ENCODE measurements at regions not wholly inside any gene's neighbourhood (a gene's known extent, or its start where the extent isn't known, plus 50 kb on each side); places are given as distances from the start of the nearest gene placed in this dataset.

DNA sequence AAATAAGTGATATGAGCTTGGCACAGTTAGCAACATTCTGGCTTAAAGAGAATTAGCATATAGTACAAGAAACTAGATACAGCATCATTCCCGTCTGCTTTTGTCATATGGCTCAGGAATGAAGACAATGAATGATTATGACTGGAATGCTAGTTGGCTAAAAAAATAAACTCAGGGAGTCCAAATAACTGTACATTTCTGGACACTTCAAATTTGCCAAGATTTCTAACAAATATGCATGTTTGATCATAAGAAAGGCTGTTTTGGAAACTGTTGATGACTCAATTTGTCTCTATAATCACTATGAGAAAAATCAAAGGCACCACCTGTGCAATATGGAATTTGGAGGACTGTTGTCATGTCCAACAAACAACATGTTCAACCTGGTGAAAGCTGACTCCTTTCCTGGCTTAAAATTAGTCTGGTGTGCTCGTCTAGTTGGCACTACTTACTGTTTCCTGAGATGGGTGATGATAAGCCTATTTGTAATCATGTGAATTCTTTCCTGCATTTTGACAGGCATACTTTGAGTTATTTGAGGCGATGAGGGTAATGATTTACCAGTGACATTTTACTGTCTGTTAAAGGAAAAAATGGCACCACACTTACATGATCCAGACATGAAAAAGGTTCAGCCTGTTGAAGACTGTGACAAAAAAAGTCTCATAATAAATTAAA is 133.9 kb upstream of the CDH20 start:
- DNase-seq: no peak

DNA sequence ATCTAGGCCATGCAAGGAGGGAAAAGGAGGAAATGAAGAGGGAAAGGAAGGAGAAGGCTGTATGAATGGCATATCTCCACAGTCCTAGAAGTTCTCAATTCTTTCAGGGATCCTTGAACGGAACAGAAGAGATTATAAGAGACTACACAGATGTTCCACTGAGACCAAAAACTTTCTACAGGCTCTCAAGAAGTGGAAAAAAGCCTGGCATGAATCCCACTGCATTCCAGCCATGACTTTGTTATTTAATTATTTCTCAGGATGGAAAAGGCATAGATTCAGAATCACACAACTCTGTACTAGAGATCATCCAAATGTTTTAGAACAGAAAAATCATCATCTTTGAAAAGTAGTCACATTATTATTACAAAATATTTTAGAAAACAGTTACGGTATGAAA is 131.7 kb upstream of the CDH20 start:
- DNase-seq: no peak

DNA sequence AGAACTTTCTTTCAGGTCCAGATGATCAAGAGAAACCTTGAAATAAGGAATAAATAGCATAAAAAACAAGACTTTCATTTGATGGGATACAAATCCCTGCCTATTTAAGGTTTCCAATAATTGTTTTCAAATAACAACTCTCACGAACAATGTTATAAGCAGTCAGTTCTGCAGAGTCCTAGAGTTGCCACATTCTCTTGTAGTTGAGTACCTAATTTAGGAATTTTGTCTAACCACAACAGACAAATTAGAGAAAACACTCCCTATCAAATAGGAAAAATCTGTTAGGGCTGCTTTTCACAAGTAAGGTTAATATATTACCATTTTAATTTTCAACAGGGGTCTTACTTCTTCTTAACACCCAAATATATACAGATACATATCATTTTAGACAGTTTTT is 130.1 kb upstream of the CDH20 start:
- DNase-seq: no peak

DNA sequence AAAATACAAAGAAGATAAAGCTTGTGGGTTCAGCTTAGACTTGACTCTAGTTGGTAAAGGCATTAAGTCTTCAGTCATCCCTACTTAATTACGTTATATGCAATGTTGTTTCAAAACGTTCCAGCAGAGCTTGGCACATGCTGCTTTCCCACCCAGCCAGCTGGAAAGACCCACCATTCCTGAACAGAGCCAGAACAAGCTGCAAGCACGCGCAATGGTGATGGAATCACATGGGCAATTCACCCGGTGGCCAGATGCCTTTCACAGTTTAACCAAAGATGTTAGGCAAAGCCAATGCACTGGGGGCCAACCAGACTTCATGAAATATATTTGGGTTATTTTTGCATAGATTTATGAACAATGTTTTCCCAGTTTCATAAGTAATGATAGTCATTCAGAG is 123.4 kb upstream of the CDH20 start:
- DNase-seq: no peak

DNA sequence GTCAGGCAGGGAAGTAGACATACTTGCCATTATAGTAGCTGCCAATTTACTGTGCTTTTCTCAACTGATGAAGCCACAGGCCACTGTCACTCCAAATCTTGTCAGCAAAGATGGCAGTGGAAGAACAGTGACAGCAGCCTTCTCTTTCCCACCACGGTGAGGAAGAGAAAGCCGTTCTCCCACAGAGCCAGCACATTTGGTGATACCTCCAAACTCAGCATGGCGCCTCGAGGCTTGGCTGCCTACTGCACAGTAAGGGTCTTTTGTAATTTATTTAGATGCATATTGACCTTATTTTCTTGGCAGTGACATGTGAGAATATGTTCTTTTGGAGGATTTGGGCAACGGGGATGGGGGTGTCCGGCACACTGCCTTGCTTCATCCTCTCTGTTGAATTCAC is 117.2 kb upstream of the CDH20 start:
- no peak for DNase-seq

DNA sequence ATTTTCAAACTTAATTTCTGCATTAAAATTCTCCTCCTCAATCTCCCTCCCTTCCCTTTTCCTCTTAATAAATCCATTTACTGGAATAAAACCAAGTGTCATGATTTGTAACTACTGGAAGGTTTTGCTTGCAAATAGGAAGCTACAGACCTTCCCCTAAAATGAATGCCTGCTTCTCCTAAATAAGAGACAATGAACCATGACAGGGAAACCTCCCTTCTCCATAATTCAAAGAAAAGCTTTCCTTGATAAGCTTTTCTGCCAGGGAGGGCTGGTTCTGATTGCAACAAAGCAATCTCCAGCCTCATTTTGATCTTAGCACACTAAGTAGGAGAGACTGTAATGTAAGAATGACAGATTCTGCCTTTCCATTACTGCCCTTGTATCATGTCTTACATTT is 111.0 kb upstream of the CDH20 start:
- no peak for DNase-seq

DNA sequence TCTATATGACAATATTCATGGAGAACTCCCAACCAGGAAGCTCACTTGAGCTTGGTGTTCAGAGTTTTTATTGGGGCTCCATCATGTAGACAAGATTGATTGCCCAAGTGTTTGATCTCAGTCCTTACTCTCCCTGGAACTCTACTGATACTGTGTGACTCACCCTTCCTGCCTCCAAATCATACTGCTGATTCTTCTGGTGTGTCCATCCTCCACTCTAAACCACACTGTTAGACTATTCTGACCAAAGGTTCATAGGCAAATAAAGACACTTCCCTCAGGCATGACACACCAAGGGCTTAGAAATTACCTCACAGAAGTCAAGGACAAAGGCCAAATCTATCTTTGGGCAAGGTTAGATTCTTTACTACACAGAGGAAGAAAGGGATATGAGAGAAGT is 107.9 kb upstream of the CDH20 start:
- no peak for DNase-seq

DNA sequence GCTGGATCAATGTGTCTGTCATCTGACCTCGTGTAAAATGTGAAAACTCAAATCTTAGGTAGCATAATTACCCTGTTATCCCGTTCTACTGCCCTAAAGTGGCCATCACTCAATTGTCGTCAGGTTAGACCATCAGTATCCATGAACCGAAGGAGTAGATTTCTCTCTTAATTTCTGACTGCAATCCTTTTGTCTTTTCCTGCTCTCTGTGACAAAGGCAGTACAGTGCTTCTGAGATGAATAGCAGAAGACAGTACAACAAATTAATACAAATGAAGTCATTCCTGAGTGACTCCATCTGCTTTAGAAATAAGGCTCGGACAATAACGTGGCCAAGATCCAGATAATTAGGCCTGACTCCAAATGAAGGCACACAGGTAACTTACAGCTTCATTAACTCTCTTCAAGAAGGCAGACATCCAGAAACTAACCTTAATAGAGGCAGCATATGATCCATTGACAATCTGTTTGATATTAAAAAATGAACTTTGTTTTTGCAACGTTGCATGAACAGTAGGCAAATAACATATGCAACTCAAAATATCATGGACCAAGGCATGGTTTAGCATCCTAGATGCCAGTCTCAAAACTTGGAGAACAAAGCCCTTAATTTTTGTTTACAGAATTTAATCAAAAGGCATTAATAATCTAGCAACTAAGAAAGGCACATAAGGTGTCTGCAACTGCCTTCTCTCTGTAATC is 96.7 kb upstream of the CDH20 start:
- no peak for DNase-seq

DNA sequence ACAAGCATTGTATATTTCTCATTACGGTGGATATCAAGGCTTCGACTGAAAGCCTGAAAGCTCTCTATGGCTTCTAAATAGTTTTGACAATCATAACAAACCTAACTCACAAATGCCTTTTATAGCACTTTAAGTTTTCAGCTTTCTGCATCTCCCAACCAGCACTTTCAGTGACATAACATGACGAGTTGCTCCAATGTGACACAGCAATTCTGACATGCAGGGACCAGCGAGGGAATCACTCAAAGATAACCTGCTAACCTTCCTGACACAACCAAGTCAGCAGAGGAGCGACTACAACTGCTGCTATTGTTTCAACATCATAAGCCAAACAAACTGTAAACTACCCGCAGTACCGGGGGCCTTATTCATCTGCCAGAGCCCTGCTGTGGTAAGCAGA is 95.7 kb upstream of the CDH20 start:
- DNase-seq: no peak

DNA sequence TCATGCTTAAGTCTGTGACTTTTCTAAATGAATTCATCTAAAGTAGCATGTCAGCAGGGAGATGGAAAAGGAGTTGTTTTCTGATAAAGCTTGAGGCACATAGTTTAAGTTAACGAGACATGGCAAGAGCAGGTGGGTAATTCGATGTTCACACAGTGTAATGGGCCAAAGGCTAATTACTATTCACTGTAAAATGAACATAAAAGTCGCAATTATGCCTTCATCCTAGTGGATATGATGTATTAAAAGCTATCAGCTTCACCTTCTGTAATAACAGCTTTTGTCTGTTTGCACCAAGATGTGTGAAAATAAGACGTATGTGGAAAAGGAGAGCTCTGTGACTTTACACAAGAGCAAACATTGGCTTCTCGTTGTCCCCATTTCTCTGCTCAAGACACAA is 94.2 kb upstream of the CDH20 start:
- DNase-seq: no peak

DNA sequence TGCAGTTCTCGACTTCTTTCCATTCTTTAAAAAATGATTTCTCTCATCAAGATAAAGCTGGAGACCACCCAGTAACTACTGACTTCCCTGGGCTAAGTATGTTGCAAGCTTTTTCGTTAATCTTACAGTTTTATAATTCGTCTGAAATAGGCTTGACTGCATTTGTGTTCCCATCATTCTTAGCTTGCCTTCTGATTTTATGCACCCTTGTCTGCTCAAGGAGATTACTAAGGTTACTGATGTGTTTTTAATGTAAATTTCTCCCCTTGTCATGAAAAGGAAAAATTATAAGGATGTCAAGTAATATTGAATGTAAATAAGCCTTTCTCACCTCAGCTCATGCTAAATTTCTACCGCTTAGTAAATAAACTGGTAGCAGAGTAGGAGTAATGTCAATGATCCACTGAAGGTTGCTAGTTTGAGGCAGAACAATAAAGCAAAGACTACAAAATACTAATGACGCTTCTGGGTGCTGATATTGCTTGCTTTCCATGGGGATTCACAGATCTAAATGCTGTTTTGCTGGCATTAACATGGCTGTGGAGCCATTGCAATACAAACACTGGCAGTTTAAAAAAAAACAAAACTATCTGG is 91.9 kb upstream of the CDH20 start:
- no peak for DNase-seq

DNA sequence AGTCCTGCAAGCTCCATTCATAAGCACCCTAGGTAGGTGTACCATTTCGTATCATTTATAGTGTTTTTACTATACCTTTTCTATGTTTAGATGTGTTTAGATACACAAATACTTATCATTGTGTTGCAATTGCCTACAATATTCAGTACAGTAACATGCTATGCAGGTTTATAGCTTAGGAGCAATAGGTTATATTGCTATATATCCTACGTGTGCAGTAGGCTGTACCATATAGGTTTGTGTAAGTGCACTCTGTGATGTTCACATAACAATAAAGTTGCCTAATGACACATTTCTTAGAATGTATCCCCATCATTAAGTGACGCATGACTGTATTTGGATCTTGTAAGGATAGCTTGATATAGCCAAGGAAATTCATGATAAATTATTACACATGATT is 88.6 kb upstream of the CDH20 start:
- no peak for DNase-seq

DNA sequence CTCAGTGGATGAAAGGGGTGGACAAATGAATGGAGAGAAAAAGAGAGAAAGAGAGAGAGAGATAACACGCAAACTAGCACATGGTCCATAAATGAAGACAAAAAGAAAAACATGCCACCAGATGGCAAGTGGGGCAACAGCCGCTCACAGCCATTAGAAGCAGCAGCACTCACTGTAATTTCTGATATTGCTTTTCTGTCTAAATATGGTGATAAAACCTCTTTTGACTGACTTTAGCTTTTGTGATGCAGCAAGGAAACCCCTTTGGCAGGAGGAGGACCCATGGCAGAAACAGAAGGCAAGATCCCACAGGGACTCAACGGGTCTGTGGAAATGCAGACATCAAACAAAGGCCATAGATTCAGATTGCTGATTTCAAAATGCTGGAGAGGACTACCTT is 88.0 kb upstream of the CDH20 start:
- DNase-seq: no peak

DNA sequence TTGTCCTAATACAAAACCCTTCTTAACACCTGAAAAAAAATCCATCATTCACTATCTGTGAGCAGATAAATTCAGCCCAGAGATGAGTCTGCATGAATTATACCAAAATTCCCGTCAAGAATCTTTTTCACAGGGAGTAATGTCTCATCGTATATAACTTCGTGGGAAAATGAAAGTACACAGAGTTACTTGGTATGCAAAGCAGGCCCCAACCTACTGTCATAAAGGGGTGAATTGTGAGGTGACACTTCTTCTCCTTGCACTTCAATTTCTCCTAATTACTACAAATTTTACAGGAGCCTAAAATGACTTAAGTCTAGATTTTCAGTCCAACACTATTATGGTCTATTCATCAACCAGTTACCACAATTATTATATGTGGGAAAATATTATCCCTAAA is 84.6 kb upstream of the CDH20 start:
- no peak for DNase-seq

DNA sequence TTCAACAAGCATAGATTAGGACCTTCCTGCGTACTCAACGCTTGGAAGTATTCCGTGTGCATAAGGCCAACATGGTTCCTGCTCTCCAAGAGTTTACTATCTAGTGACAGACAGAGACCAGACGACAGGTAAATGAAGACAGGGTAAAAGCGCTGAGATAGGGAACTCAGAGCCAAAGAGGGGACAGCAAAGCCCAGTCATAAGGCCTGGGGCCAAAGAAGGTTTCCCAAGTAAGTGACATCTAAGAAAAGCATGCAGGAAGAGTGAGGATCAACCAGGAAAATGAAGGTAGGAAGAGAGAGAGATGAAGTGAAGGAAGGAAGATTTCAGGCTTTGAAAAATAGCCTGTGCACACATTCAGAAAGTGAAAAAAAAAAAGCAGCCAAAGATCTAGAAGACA is 76.9 kb upstream of the CDH20 start:
- no peak for DNase-seq

DNA sequence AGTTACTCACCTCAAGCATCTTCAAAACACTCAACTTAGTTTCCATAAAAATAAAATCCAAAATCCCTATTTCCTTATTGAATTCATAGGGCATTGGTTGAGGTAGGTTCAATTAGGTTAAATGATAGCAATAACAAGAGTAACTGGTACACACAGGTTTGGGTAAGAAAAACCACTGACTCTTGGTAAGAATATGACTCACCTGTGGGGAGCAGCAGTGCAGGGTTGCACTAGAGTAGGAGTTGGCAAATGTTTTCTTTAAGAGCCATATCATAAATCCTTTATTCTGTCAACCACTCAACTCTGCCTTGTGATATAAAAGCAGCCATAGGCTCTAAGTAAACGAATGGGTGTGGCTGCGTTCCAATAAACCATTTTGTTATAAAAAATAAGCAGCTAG is 71.4 kb upstream of the CDH20 start:
- no peak for DNase-seq

DNA sequence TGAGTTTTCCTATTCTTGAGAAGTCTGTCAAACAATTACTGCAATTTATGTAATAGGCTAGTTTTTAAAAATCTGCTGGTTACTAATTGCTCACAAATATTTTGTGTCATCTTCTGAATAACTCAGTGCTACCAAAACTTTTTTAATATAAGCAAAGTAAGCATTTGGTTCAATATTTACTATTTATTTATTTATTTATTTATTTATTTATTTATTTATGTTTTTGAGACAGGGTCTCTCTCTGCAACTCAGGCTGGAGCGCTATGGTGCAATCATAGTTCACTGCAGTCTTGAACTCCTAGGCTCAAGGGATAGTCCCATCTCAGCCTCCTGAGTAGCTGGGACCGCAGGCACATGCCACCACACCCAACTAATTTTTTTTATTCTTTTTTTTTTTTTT is 60.4 kb upstream of the CDH20 start:
- no peak for DNase-seq

DNA sequence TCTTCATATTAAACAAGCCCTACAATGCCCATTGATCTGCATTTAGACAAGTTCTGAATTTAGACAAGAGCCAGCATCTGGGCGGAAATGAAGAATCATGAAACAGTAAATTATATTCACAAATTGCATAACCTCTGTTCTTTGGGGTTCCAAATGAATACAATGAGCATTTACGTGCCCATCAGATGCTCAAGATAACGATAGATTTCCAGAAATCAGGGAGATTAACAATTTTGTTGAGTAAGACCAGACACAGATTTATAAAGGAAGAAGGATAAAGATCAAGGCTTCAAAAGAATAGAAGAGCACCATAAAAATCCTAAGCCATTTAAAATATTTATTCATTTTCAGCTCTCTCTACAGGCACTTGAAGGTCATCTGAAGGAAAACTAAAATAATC is 59.7 kb upstream of the CDH20 start:
- DNase-seq: no peak

DNA sequence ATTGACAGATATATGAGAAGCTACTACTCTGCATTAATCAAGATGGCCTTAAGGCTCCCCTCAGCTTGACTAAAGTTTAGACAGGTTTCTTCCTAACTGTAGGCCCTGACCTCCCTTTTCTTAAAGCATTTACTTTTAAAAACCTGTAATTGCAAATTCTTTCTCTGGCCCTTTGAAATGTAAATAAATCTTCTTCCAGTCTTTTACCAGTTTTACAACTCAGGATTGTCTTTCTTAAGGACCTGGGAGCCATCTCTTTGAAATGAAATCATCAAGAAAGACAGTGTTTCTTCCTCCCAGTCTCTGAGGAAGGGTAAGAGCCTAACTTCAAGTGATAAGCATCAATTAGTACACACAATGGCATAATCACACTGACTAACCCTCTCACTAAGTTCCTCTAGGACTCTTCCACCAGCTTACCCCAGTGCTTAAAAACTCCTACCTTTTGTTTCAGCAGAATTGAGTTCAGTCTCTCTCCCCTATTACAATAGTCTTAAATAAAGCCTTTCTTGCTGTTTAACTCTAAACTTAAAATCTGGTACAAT is 58.7 kb upstream of the CDH20 start:
- DNase-seq: no peak

DNA sequence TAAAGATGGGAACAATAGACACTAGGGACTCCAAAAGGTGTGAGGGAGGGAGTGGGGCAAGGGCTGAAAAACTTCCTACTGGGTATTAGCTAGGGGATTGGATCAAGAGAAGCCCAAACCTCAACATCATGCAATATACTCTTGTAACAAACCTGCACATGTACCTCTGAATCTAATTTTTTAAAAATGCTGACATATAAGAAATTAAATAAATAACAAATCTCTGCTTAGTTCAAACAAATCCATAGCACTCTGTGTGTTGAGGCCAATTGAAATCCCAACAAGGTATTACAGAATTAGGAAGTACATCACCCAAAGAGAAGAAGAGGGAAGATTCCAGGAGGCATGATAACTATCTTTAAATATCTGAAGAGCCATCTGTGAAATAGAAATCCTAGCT is 55.4 kb upstream of the CDH20 start:
- DNase-seq: no peak

DNA sequence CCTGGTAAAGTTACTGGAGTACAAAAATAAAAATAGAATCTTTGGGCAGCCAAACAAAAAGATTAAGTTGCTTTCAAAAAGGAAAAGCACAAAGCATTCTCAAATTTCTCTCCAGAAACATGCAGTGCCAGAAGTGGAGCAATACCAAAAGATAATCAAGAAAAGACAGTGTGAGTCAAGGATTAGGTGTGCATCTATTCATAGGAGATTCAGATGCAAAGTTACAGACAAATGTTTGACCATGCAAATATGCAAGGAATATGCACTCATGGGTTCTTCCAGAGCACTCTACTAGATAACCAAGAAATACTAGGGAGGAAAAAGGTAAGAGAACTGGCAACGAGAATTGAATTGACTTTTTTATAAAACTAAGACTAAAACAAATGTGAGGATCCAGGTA is 51.8 kb upstream of the CDH20 start:
- DNase-seq: no peak

DNA sequence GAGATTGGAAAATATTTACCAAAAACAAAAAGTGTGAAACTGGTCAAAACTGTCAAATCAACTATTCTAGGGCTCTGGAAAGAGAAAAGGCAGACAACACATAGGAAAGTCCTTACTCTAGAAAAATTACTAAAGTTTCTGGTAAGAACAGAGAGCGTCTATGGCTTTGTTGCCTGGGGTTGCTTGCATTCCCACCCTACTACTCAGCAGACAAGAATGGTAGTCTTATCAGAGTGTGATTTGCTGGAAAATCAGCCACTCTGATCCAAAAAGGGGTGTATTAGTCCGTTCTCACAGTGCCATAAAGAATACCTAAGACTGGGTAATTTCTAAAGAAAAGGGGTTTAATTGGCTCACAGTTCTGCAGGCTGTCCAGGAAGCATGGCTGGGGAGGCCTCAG is 50.3 kb upstream of the CDH20 start:
- DNase-seq: no peak
